ENCODE measurements at regions not wholly inside any gene's neighbourhood (a gene's known extent, or its start where the extent isn't known, plus 50 kb on each side); places are given as distances from the start of the nearest gene placed in this dataset.

DNA sequence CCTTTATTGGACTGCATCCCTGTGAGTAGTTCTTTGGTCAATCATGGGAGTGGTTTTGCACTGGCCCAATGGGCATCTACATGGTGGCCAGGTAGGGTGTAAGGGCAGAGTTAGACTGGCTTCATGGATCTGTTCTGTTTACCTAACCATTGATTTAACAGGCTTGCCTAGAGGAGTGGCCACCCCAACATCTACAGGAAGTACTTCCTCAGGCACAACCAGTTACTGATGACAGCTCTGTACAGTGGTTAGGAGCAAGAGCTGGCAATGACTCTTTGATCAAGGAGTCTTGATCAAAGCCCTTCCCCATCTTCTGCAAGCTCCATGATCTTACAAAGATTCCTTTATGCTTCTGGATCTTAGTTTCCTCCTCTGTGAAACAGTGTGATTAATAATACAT is 140.9 kb upstream of the CYP1B1 start:
- no peak for TF ChIP-seq CTCF (IDR thresholded peaks at IDR 0.05)
- TF ChIP-seq POLR2A (IDR thresholded peaks at IDR 0.05): no peak
- Histone ChIP-seq H3K27me3 (no peaks in the 10 kb centered on the region), H3K27ac (no peak overlapping the region), H3K4me1 (no peaks in the 10 kb centered on the region), H3K9me3 (no peaks in the 10 kb centered on the region), H3K36me3 (replicated peaks in 1 of 2; ENCODE audit: insufficient read depth in 1 of 2, low read depth in 2 of 2) (no peaks in the 10 kb centered on the region), H3K4me3 (no peak overlapping the region)
- DNase-seq (no peak), ATAC-seq (no peak)
- intact Hi-C loops (cut with DNase I): no loop called here

GRCh38 chr2:38215993-38216392 is 140.0 kb upstream of the CYP1B1 start:
- no peaks in the 10 kb centered on the region for H3K4me1 ChIP-seq
- intact Hi-C loops (cut with DNase I): no loop called here
- no peak for ATAC-seq
- H3K9me3 ChIP-seq: no peaks in the 10 kb centered on the region
- H3K27ac ChIP-seq: no peak overlapping the region
- no peaks in the 10 kb centered on the region for H3K27me3 ChIP-seq
- H3K36me3 ChIP-seq (replicated peaks in 1 of 2; ENCODE audit: insufficient read depth in 1 of 2, low read depth in 2 of 2): no peaks in the 10 kb centered on the region
- DNase-seq: no peak
- TF ChIP-seq CTCF (IDR thresholded peaks at IDR 0.05) (no peak), POLR2A (IDR thresholded peaks at IDR 0.05) (no peak)
- no peak overlapping the region for H3K4me3 ChIP-seq

DNA sequence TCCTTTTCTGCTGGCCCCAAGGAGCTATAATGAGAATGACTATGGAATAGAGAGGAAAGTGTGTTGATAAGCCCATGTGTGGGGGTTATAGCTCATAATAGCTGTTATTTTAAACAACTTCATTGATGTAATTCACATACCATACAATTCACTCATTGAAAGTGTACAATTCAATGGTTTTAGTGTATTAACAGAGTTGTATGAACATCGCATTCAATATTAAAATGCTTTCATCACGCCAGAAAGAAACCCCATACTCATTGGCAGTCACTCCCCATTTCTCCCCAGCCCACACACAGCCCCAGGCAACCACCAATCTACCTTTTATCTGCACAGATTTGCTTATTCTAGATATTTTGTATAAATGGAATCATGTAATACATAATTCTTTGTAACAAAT is 139.6 kb upstream of the CYP1B1 start:
- DNase-seq (no peak), ATAC-seq (no peak)
- H3K36me3 ChIP-seq (replicated peaks in 1 of 2; ENCODE audit: insufficient read depth in 1 of 2, low read depth in 2 of 2): no peaks in the 10 kb centered on the region
- H3K4me3 ChIP-seq: no peak overlapping the region
- H3K27ac ChIP-seq: no peak overlapping the region
- H3K9me3 ChIP-seq: no peaks in the 10 kb centered on the region
- TF ChIP-seq CTCF (IDR thresholded peaks at IDR 0.05): no peak
- H3K27me3 ChIP-seq: no peaks in the 10 kb centered on the region
- WGBS, 2 donors: 65 to 67% methylated on average over 2 of the region's 2 CpGs
- H3K4me1 ChIP-seq: no peaks in the 10 kb centered on the region
- intact Hi-C loops (cut with DNase I): no loop called here

GRCh38 chr2:38214209-38214717 is 138.3 kb upstream of the CYP1B1 start:
- DNase-seq (no peak), ATAC-seq (no peak)
- Histone ChIP-seq H3K27ac (no peak overlapping the region), H3K36me3 (replicated peaks in 1 of 2; ENCODE audit: insufficient read depth in 1 of 2, low read depth in 2 of 2) (no peaks in the 10 kb centered on the region), H3K9me3 (no peaks in the 10 kb centered on the region), H3K4me1 (no peaks in the 10 kb centered on the region), H3K27me3 (no peaks in the 10 kb centered on the region), H3K4me3 (no peak overlapping the region)
- 62 to 76% methylated on average over 5 of the region's 5 CpGs for WGBS, 2 donors
- TF ChIP-seq POLR2A (IDR thresholded peaks at IDR 0.05) (no peak), CTCF (IDR thresholded peaks at IDR 0.05) (no peak)
- intact Hi-C loops (cut with DNase I): no loop called here

- H3K9me3 ChIP-seq: no peaks in the 10 kb centered on the region
- 66 to 84% methylated on average over 4 of the region's 4 CpGs for WGBS, 2 donors
- H3K27me3 ChIP-seq: no peaks in the 10 kb centered on the region
- ATAC-seq (no peak), DNase-seq (no peak)
- no peak for TF ChIP-seq POLR2A (IDR thresholded peaks at IDR 0.05)
- no peak for TF ChIP-seq CTCF (IDR thresholded peaks at IDR 0.05)
- no peaks in the 10 kb centered on the region for H3K36me3 ChIP-seq (replicated peaks in 1 of 2; ENCODE audit: insufficient read depth in 1 of 2, low read depth in 2 of 2)
- no peak overlapping the region for H3K4me3 ChIP-seq
- no peaks in the 10 kb centered on the region for H3K4me1 ChIP-seq
- H3K27ac ChIP-seq: no peak overlapping the region
- intact Hi-C loops (cut with DNase I): no loop called here
Observed at GRCh38 chr2:38213619-38214167, 137.7 kb upstream of the CYP1B1 start.
